Spleen (tissue), 11 donors: ENCODE measurements at regions not wholly inside any gene's neighbourhood (a gene's known extent, or its start where the extent isn't known, plus 50 kb on each side); places are given as distances from the start of the nearest gene placed in this dataset.

Source experiments
- DNase-seq: peaks from one replicate; pipeline ENCODE4 v3.0.0-alpha.2; 2020
- H3K27ac ChIP-seq, 8 donors: fragments of 200-600 bp; sonication (generic) in 7 of 8; 1 replicate in 4 of 8; 2 replicates in 4 of 8; pipeline versions ENCODE4 v1.5.0 to v1.8.0; 2016 to 2021; ENCODE audit warnings: inconsistent platforms in 4 of 8, mild to moderate bottlenecking in 4 of 8, moderate library complexity in 1 of 8
- H3K27me3 ChIP-seq, 7 donors: fragments of 200-600 bp; sonication (generic) in 6 of 7; replicated peaks in 1 of 7; 1 replicate in 4 of 7; 2 replicates in 3 of 7; pipeline versions ENCODE4 v1.5.0 to v1.8.0; 2016 to 2021; ENCODE audit warnings: inconsistent platforms in 3 of 7, mild to moderate bottlenecking in 1 of 7
- H3K36me3 ChIP-seq, 6 donors: fragments of 200-600 bp; sonication (generic) in 5 of 6; 1 replicate in 4 of 6; 2 replicates in 2 of 6; pipeline versions ENCODE4 v1.5.0 to v1.8.0; 2016 to 2021; ENCODE audit warnings: inconsistent platforms in 2 of 6
- H3K4me1 ChIP-seq, 6 donors: fragments of 200-600 bp; sonication (generic) in 5 of 6; 1 replicate in 3 of 6; 2 replicates in 3 of 6; pipeline versions ENCODE4 v1.5.0 to v1.8.0; 2016 to 2021; ENCODE audit warnings: inconsistent platforms in 3 of 6
- H3K4me3 ChIP-seq, 8 donors: fragments of 200-600 bp; sonication (generic) in 7 of 8; 1 replicate in 4 of 8; 2 replicates in 4 of 8; pipeline versions ENCODE4 v1.5.0 to v1.8.0; 2016 to 2021; ENCODE audit warnings: inconsistent platforms in 4 of 8, mild to moderate bottlenecking in 4 of 8, moderate library complexity in 2 of 8
- H3K9me3 ChIP-seq, 8 donors: fragments of 200-600 bp; sonication (generic) in 7 of 8; 1 replicate in 4 of 8; 2 replicates in 4 of 8; pipeline versions ENCODE4 v1.5.0 to v1.8.0; 2016 to 2021; ENCODE audit warnings: inconsistent platforms in 4 of 8
- CTCF ChIP-seq, 11 experiments: fragments of 200-600 bp in 7 of 11; fragments of 450-650 bp in 4 of 11; sonication (generic) in 4 of 11; IDR thresholded peaks in 8 of 11; conservative IDR thresholded peaks in 3 of 11; 1 replicate in 7 of 11; 2 replicates in 4 of 11; pipeline versions ENCODE4 v1.4.0 to v1.8.0; 2016 to 2021; ENCODE audit warnings: antibody characterized with exemption in 11 of 11, inconsistent platforms in 4 of 11, mild to moderate bottlenecking in 1 of 11
- POLR2A ChIP-seq, 3 donors: fragments of 450-650 bp; IDR thresholded peaks; one replicate each; pipeline ENCODE4 v1.5.1; 2017; ENCODE audit warnings: antibody characterized with exemption in 3 of 3, mild to moderate bottlenecking in 1 of 3
- POLR2AphosphoS5 ChIP-seq, 3 donors: sonication (generic); formaldehyde crosslinking; IDR thresholded peaks; one replicate each; pipeline ENCODE4 v1.5.1; 2017; ENCODE audit warnings: antibody characterized with exemption in 3 of 3
- WGBS, 5 donors: extraction: QIAGEN DNeasy Blood & Tissue Kit in 3 of 5; methylation state at CpG; one replicate each; pipeline versions ENCODE4 v1.1.5 to v1.1.7; 2013 to 2018; 5-methylcytosine and 5-hydroxymethylcytosine counted together
- intact Hi-C: fragments of 100-400 bp; cut with DNase I; formaldehyde crosslinking; loops from one replicate; pipeline ENCODE4 v1.15.0; 2023; ENCODE audit warnings: low total_unique reads
- donor health status: healthy with polysubstance abuse.
- donor health status: DM: no; HTN: no; CAD: no; lungs with moderate emphysema.
- donor health status: DM: no; HTN: no; CAD: no.
- donor health status: Bipolar disorder and iron deficiency.
- donor health status: healthy.
- donor health status: DM: no; HTN: no; CAD: no.
- donor health status: DM: yes; HTN: yes; CAD: no.

GRCh38 chr4:20386001-20386740 lies 134.5 kb downstream of the SLIT2 start:
- H3K4me1 ChIP-seq, result no peaks in the 10 kb centered on the region
- intact Hi-C loops, result no loop called here
- H3K27me3 ChIP-seq, result no peaks in the 10 kb centered on the region
- no peaks in the 10 kb centered on the region for H3K9me3 ChIP-seq
- DNase-seq, result no peak
- H3K4me3 ChIP-seq, result no peak overlapping the region
- no peaks in the 10 kb centered on the region for H3K36me3 ChIP-seq
- 67 to 82% (median 74%) methylated on average over 2 of the region's 2 CpGs for WGBS, 5 donors
- no peak overlapping the region for H3K27ac ChIP-seq
- TF ChIP-seq CTCF (IDR thresholded peaks at IDR 0.05 in 8 of 11, conservative IDR thresholded peaks at IDR 0.05 in 3 of 11), result no peak
- TF ChIP-seq POLR2A (IDR thresholded peaks at IDR 0.05), result no peak
- no peak for TF ChIP-seq POLR2AphosphoS5 (IDR thresholded peaks at IDR 0.05)

GRCh38 chr4:20386906-20387305 lies 135.2 kb downstream of the SLIT2 start:
- Histone ChIP-seq H3K27me3 (no peaks in the 10 kb centered on the region), H3K36me3 (no peaks in the 10 kb centered on the region), H3K27ac (no peak overlapping the region), H3K4me1 (no peaks in the 10 kb centered on the region), H3K9me3 (no peaks in the 10 kb centered on the region), H3K4me3 (no peak overlapping the region)
- DNase-seq, result no peak
- TF ChIP-seq POLR2AphosphoS5 (IDR thresholded peaks at IDR 0.05) (no peak), CTCF (IDR thresholded peaks at IDR 0.05 in 8 of 11, conservative IDR thresholded peaks at IDR 0.05 in 3 of 11) (no peak), POLR2A (IDR thresholded peaks at IDR 0.05) (no peak)
- intact Hi-C loops, result no loop called here
- WGBS, 5 donors, result 72 to 88% (median 87%) methylated on average over 5 of the region's 5 CpGs

- no peak overlapping the region for H3K27ac ChIP-seq
- H3K4me1 ChIP-seq, result no peaks in the 10 kb centered on the region
- 52 to 71% (median 66%) methylated on average over 1 of the region's 1 CpG for WGBS, 5 donors
- H3K36me3 ChIP-seq, result no peaks in the 10 kb centered on the region
- no peaks in the 10 kb centered on the region for H3K9me3 ChIP-seq
- TF ChIP-seq POLR2AphosphoS5 (IDR thresholded peaks at IDR 0.05) (no peak), POLR2A (IDR thresholded peaks at IDR 0.05) (no peak), CTCF (IDR thresholded peaks at IDR 0.05 in 8 of 11, conservative IDR thresholded peaks at IDR 0.05 in 3 of 11) (no peak)
- no peaks in the 10 kb centered on the region for H3K27me3 ChIP-seq
- intact Hi-C loops, result no loop called here
- H3K4me3 ChIP-seq, result no peak overlapping the region
- DNase-seq, result no peak
Observed at GRCh38 chr4:20391198-20391597, 139.5 kb downstream of the SLIT2 start.

- no peaks in the 10 kb centered on the region for H3K27me3 ChIP-seq
- no peaks in the 10 kb centered on the region for H3K4me1 ChIP-seq
- no peak overlapping the region for H3K27ac ChIP-seq
- WGBS, 5 donors, result 81 to 94% (median 88%) methylated on average over 5 of the region's 5 CpGs
- intact Hi-C loops, result no loop called here
- TF ChIP-seq CTCF (IDR thresholded peaks at IDR 0.05 in 8 of 11, conservative IDR thresholded peaks at IDR 0.05 in 3 of 11), result no peak
- TF ChIP-seq POLR2AphosphoS5 (IDR thresholded peaks at IDR 0.05), result no peak
- TF ChIP-seq POLR2A (IDR thresholded peaks at IDR 0.05), result no peak
- DNase-seq, result no peak
- no peak overlapping the region for H3K4me3 ChIP-seq
- H3K9me3 ChIP-seq, result no peaks in the 10 kb centered on the region
- H3K36me3 ChIP-seq, result no peaks in the 10 kb centered on the region
Observed at GRCh38 chr4:20391912-20392311, 140.2 kb downstream of the SLIT2 start.
